Fibroblast of upper back skin (primary cell): ENCODE measurements at regions not wholly inside any gene's neighbourhood (a gene's known extent, or its start where the extent isn't known, plus 50 kb on each side); places are given as distances from the start of the nearest gene placed in this dataset.
A peak's percentile ranks its signal among the peaks of the same experiment; 100 is the strongest.

ENCODE experiments used
- DNase-seq: peaks from one replicate; pipeline ENCODE4 v3.0.0-alpha.2; 2013

DNA sequence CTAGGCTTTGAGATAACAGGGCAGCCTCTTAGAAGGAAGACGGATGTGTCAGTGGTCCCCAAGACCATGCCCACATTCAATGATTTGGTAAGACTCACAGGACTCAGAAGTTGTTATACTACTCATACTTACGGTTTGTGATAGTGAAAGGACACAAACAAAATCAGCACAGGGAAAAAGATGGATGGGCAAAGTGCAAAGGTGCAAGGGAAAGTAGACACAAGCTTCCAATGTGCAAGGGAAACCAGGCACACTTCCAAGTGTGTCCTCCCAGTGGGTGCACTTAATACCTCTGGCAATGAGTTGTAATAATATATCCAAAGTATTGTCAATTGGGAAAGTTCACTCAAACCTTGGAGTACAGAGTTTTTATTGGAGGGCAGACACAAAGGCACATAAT is 53.8 kb upstream of the VCX start:
- DNase-seq, result no peak

GRCh38 chrX:7788334-7788733 is 54.6 kb upstream of the VCX start:
- DNase-seq, result no peak

DNA sequence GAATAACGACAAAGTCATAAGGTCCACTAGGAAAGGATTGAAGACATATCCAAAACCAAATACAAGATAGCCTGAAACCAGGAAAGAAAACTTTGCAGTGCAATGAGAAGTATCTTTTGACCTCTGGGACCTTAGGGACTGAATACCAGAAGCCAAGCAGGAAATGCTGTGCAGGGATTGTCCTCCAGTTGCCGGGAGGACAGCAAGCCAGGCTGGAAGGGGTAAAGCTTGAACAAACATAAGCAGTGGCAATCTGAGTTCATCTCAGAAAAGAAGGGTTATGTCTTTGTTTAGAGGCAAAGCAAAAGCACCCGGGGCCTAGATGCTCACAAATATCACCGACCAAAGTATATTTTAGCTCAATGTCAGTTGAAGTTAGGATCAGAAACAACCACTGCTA is 55.3 kb upstream of the VCX start:
- DNase-seq, result no peak

DNA sequence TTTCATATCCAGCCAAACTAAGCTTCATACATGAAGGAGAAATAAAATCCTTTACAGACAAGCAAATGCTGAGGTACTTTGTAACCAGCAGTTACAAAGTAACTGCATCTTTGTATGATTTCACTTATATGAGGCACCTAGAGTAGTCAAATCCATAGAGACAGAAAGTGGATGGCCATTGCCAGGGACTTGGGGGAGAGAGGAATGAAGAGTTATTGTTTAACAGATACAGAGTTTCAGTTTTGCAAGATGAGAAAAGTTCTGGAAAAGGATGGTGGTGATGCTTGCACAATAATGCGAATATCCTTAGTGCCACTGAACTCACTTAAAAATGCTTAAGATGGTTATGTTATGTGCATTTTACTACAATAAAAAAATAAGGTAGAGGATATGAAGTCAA is 58.4 kb upstream of the VCX start:
- no peak for DNase-seq

DNA sequence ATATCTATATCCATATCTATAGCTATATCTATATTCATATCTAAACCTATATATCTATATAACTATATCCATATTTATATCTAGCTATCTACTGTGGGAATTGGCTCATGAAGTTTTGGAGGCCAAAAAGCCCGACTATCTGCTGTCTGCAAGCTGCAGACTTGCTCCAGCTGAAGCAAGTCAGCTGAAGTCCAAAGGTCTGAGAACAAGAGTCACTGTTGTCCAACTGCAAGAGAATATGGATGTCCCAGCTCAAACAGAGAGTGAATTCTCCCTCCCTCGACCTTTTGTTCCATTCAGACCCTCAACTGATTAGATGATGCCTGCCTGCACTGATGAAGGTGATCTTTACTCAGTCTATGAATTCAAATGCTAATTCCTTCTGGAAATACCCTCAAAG is 63.3 kb upstream of the VCX start:
- DNase-seq, result no peak

DNA sequence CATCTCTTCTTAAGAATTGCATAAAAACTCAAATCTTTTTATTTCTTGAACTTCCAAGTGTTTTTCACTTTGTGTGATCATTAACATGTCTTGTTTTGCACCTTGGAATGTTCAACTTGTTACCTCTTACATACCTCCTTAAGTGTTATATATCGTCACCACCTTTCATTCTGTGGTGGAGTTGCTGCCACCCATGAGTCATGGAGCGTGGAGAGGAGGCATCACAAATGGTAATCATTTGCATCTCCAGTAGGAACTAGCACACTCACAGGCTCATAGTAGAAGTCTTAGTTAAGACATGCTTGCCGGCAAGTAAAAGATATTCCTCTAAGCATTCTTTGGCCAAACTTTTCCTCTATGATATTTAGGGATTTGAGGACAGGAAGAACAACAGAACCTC is 67.0 kb upstream of the VCX start:
- no peak for DNase-seq

- DNase-seq, result no peak
These were observed 71.1 kb upstream of the VCX start for GRCh38 chrX:7771788-7772438.

- DNase-seq, result no peak
These were observed 83.1 kb upstream of the VCX start for GRCh38 chrX:7759830-7760229.

DNA sequence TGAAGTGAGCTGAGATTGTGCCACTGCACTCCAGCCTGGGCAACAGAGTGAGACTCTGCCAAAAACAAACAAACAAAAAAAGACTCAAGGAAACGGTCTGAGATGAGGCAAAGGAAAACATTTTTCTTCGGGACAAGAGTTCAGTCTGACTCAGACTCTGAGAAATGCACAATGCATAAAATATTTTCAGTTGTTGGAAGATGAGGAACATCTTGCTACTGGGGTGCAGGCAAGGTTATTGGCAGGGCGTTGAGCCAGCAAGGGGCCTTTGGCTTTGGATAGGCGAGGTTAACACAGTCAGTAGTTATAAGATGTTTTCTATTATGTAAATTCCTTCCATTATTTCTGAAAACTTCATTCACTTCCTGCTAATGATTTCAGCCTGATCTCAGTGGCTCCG is 96.1 kb upstream of the VCX start:
- peak; percentile 4 for DNase-seq

DNA sequence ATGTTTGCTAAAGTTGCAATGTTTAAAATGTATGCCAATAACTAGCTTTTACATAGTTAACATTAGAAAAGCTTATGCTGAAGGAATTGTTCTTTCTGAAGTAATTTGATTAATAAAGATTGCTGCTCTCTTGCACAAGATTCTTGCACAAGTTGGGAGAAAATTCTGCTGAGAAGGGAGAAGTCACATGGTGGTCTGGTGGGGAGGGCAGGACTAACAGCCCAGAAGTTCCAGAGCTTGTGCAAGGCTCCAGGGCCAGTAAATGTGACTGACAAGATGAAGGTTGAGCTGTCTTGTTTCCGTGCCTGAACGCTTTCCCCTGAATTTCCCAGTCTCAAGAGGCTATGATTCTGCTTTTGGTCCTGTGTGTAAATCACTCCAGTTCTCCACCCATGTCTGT is 112.9 kb upstream of the VCX start:
- no peak for DNase-seq

DNA sequence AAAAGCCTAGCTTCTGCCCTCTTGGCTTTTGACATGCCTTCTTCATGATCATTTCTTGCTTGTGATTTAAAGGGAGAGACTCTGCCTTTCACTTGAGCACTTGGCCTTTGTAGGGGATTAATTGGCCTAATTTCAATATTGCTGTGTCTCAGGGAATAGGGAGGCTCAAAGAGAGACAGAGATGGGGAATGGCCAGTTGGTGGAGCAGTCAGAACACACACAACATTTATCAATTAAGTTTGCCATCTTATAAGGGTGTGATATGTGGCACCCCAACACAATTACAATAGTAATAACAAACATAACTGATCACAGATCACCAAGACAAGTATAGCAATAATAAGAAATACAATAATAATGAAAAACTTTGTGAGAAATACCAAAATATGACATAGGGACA is 122.5 kb upstream of the VCX start:
- no peak for DNase-seq

DNA sequence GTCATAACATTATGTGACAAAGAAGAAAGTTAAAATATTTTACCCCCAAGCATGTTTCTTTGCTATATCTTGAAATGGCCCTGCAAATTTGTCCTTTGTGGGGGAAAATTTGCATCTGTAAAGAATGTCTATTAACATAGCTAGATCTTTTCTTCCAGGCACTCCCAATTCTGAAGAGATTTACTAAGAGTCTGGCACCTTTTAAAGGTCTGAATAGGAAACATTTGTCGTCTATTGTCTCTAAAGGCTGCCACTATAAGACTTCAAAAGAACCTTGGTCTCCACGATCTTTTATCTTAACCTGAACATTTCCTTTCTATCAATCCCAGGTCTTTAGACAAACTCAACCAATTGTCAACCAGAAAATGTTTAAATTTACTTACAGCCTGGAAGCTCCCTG is 128.6 kb upstream of the VCX start:
- no peak for DNase-seq

GRCh38 chrX:7711167-7711566 is 131.8 kb upstream of the VCX start:
- DNase-seq, result no peak

GRCh38 chrX:7709845-7710244 is 133.1 kb upstream of the VCX start:
- no peak for DNase-seq

DNA sequence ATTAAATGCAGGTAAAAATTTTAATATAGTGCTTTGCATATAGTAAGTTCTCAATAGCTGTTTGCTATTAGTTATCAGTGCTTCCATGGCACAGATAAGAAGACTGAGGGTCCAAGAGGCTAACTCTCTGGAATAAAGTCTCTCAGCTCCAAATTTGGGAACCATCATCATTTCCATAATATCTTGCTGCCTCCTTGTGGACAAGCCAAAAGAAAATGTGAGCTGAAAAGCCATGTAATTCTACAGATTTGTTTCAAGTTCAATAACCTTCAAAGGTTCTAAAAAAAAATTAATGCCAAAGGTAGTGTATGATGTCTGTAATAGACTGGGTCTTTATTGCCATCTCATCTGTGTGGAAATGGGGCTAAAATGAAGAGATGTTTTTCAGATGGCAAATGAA is 136.9 kb upstream of the VCX start:
- peak; percentile 0 for DNase-seq

DNA sequence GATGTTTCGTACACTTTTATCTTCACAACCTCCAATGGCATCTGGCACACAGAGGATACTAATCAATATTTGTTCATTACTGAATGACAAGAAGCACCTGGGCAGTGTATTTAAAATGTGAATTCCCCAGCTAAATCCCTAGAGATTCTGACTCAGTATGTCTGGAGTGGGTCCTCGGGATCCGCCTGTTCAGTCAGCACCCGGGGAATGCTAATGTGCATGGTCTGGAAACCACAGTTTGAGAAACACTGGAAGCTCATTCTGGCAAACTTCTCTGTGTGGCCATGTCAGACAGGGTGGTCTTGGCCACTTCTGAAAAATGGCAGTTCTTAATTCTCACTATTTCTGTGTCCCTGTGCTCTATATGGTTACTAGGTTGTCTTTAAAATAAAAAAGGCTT is 138.8 kb upstream of the VCX start:
- DNase-seq, result peak; percentile 21

- no peak for DNase-seq
These were observed 144.7 kb upstream of the VCX start for GRCh38 chrX:7698248-7698647.

DNA sequence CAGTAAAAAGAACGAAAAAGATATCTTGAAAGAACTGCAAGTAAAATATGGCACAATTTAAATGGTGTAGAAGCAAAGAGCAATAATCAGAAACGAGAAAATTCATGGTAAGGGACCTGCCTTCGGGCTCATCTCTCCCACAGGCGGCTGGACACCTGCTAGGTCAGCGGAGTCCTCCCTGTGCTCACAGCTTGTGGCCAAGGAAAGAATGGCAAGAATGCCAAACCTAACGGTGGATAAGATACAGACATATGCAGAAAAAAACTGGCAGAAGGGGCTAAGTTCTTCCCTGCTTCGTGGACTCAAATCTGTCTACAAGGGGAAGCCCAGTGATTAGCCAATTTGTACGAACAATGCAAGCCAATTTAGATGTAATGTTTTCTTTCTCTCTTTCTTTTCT is 152.1 kb upstream of the VCX start:
- no peak for DNase-seq

- no peak for DNase-seq
These were observed 153.1 kb upstream of the VCX start for GRCh38 chrX:7689791-7690412.

DNA sequence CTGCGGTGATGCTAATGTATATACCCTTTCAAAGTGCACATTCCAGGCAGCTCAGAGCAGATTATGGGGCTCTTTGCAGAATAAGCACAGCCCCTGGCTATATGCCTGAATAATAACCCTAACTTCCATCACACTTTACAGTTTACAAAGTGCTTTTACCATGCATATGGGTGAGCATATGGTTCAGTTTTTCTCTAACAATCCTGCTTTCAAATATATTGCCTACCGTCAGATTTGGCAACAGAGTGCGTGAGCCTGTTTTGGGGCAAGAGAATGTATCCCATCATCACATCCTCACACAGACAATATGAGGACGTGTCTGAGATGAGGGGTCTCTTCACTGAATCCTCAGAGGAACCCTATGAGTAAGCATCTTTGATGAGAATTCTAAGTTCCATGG is 162.8 kb upstream of the VCX start:
- DNase-seq, result no peak

DNA sequence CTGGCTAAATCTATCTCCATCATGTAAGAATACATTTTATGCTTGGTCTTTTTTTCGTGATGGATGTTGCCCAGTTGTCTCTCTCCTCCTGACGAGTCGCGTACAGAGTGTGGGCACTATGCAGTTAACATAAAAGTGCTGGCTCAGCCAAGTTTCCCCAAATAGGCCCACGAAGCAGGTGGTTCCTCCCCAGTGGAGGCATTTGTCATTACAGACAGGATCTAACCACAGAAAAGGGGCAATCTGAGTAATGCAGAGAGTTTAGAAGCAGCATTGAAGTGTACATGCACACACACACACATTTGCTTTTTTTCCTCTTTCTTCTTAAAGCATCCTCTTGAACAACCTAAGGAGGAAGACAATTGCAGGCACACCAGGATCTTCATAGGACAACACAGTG is 188.7 kb upstream of the VCX start:
- no peak for DNase-seq

DNA sequence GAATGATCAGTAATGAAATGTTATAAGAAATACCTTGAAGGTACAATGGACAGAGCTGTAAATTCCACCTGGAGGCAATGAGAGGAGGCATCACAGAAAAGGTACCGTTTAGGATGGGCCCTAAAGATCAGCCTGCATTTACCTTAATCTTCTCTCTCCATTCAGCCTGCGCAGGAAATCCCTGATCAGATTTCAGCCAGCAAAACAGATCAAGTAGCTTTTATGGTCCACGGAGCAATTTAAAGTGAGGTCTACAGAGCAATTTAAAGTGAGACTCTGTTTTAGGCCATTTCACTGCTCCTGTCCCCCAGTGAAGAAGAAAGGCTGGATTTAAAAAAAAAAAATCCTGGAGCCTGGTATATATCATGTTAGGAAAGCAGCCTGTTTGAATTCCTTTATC is 195.1 kb upstream of the VCX start:
- DNase-seq, result no peak

DNA sequence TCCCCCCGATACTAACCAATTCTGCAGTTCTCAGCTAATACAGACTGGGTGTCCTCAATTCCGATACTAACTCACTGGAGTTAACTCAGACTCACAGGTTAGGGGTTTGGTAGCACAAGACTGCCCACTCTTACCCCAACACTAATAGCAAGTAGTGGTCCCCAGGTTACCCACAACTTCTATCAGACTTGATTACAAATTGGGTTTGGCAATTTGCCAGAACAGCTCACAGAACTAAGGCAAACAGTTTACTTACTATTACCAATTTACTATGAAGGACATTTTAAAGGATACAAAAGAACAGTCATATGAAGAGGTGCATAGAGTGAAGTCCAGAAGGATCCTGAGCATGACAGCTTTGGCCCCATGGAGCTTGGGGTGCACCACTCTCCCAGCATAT is 201.8 kb upstream of the VCX start:
- DNase-seq, result no peak

DNA sequence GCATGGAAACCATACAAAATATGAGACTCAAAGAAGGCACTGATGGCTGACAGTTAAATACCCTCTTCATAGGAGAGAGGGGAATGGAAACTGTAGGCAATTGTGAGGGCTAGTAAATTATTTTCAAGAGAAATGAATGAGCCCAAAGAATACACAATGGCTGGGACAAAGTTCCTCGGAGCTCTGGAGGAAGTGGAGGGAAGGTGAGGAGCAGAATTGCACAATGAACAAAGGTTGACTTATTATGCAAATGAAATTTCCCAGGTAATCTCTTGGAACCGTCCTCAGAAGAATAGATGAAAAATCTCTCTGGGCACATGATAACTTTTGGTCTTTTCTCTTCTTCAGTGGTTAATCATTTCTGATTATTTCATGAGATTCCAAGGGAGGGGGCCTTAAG is 202.6 kb upstream of the VCX start:
- DNase-seq, result no peak

DNA sequence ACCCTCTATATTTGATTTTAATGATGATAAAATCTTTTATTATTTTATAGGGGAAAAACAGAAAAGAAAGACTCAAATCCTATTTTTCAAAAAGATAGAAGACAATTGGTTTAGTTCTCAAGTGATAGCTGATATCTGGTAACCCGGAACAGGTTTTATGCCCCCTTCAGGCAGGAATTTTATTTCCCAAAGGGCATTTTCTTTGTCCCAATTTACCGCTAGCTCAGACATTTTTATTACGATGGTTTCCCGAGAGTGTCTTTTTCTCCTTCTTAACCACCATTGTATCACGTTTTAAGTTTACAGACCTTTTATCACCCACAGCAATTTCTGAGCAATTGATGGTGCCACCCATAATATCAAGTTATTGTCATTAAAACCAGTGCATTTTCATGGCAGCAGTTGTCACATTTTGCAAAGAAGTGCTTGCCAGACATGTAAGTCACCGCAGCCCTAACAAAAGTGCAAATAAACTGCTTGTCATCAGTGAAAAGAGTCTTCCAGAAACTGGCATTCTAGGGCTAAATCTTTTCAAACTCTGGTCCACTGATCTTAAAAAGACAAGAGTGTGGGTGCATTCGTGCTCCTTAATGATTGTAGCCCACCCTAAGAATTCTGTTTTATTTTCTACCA is 204.8 kb upstream of the VCX start:
- no peak for DNase-seq
